Activated B cell treated with CpG ODN at 0.5 μM for 24 hours (primary cell): ENCODE measurements at regions not wholly inside any gene's neighbourhood (a gene's known extent, or its start where the extent isn't known, plus 50 kb on each side); places are given as distances from the start of the nearest gene placed in this dataset.

Experiments used
- ATAC-seq: fragments of 200-7000 bp; cut with Tn5 transposase; one replicate; pipeline ENCODE4 v1.10.0; 2021; ENCODE audit warnings: low read depth, mild to moderate bottlenecking, moderate library complexity
- CTCF ChIA-PET: fragments of 350-600 bp; sonication (Branson Sonifier 250); formaldehyde crosslinking; loops from one replicate; lab custom pipeline; 2021; ENCODE audit warnings: antibody characterized with exemption; lab: Charles Lee
- POLR2A ChIA-PET: fragments of 350-600 bp; sonication (Branson Sonifier 250); formaldehyde crosslinking; loops from one replicate; lab custom pipeline; 2021; ENCODE audit warnings: antibody characterized with exemption; lab: Charles Lee
- DNase-seq: peaks from one replicate; pipeline ENCODE4 v3.0.0; 2022
- H3K27ac Mint-ChIP-seq: one replicate; pipeline ENCODE4 v1.8.0; 2020; ENCODE audit warnings: mixed read lengths
- H3K27me3 Mint-ChIP-seq: one replicate; pipeline ENCODE4 v1.8.0; 2021; ENCODE audit warnings: mixed read lengths
- H3K36me3 Mint-ChIP-seq: one replicate; pipeline ENCODE4 v1.8.0; 2021; ENCODE audit warnings: low read depth, mixed read lengths
- H3K4me1 Mint-ChIP-seq: one replicate; pipeline ENCODE4 v1.8.0; 2021; ENCODE audit warnings: mixed read lengths
- H3K4me3 Mint-ChIP-seq: one replicate; pipeline ENCODE4 v1.8.0; 2020; ENCODE audit warnings: mild to moderate bottlenecking, mixed read lengths
- H3K9me3 Mint-ChIP-seq: one replicate; pipeline ENCODE4 v1.8.0; 2020; ENCODE audit warnings: mixed read lengths
- intact Hi-C: fragments of 100-400 bp; cut with micrococcal nuclease; formaldehyde crosslinking; loops from one replicate; pipeline ENCODE4 v1.15.1; 2024
- TF ChIP-seq, protein P1 (sequence below): fragments of 200-600 bp; IDR thresholded peaks from one replicate; pipeline ENCODE4 v1.8.0; 2022; ENCODE audit warnings: antibody characterized with exemption, mild to moderate bottlenecking

DNA sequence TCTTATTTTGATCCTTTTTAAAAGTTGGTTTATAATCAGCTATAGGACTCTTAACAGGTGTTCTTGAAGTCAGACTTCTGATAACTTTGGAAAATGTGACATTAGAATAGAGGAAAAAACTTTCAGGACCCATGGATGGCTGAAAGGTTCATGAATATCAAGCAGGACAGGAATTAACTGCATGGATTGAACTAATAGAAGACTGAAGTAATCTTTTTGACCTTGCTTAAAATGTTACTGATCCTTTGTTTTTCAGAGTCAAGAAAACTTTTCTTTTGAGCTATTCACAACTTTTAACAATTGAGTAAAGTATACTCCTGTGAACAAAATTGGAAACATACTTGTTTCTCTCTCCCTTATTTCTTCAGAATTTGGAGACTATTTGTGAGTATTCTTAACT is 79.2 kb downstream of the PLK2 start:
- TF ChIP-seq, protein P1, sequence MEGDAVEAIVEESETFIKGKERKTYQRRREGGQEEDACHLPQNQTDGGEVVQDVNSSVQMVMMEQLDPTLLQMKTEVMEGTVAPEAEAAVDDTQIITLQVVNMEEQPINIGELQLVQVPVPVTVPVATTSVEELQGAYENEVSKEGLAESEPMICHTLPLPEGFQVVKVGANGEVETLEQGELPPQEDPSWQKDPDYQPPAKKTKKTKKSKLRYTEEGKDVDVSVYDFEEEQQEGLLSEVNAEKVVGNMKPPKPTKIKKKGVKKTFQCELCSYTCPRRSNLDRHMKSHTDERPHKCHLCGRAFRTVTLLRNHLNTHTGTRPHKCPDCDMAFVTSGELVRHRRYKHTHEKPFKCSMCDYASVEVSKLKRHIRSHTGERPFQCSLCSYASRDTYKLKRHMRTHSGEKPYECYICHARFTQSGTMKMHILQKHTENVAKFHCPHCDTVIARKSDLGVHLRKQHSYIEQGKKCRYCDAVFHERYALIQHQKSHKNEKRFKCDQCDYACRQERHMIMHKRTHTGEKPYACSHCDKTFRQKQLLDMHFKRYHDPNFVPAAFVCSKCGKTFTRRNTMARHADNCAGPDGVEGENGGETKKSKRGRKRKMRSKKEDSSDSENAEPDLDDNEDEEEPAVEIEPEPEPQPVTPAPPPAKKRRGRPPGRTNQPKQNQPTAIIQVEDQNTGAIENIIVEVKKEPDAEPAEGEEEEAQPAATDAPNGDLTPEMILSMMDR = no peak
- Mint-ChIP-seq H3K27ac (no peak overlapping the region), H3K27me3 (no peaks in the 10 kb centered on the region), H3K4me3 (no peak overlapping the region), H3K36me3 (no peaks in the 10 kb centered on the region), H3K4me1 (no peaks in the 10 kb centered on the region), H3K9me3 (peaks cover 9% of the 10 kb centered on the region)
- no peak for DNase-seq
- no peak for ATAC-seq
- ChIA-PET POLR2A (no interaction called here), CTCF (no interaction called here)
- intact Hi-C loops = no loop called here

DNA sequence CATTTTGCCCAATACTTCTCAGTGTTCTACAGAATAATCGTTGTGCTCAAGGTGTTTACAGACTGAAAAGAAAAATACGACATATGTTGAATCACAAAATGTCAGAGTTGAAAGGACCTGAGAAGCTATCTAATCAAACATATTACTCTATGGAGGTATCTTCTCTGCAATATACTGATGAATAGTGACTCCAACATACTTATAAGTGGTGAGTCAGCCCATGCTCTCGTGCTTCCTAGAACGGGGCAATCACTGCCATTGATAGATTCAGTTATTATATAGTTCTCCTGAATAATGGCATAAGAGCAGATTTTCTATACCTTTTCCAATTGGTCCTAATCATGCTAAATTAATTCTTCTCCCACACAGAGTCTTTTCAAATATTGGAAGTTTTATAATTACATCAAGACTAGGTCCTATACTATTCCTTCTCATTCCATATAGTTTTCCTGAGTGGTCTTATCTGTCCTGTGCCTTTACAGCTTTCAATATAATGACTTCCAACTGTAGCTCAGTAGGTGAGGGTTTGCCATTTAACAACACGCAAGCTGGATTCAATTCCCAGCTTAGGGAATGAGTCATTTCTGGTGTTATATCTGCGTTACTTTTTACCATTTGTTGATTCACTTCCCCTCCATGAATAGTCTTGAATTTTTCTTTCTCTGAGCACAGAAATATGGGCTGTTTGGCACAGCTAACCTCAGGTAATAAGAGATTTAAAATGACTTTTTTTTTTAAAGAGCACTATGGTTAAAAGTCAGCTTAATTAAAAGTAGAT is 81.1 kb downstream of the PLK2 start:
- CTCF ChIA-PET = no interaction called here
- Mint-ChIP-seq H3K4me3 (no peak overlapping the region), H3K27me3 (no peaks in the 10 kb centered on the region), H3K27ac (no peak overlapping the region), H3K36me3 (no peaks in the 10 kb centered on the region), H3K4me1 (no peaks in the 10 kb centered on the region), H3K9me3 (peaks cover 9% of the 10 kb centered on the region)
- intact Hi-C loops = no loop called here
- POLR2A ChIA-PET = no interaction called here
- TF ChIP-seq, protein P1 = no peak
- DNase-seq = no peak
- no peak for ATAC-seq

DNA sequence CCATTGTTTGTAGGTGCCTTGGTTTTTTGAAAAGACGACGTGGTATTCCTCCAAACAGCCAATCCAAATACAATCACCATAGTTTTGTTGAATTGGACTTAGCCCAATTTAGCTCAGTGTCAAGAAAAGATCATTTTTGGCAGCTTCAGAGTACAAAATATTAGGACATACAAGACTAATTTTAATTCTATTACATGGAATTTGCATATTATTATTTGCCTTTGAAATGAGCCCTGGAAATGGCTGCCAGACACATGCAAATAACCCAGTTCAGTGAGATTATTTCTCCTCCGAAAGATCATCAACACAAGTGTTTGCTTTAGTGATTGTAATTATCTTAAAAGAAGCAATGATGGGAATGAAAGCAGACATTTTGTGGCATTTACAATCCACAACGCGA is 89.3 kb downstream of the PLK2 start:
- H3K4me1 Mint-ChIP-seq = no peaks in the 10 kb centered on the region
- H3K36me3 Mint-ChIP-seq = no peaks in the 10 kb centered on the region
- CTCF ChIA-PET = no interaction called here
- H3K27ac Mint-ChIP-seq = no peak overlapping the region
- ATAC-seq = no peak
- DNase-seq = no peak
- H3K27me3 Mint-ChIP-seq = no peaks in the 10 kb centered on the region
- intact Hi-C loops = no loop called here
- H3K4me3 Mint-ChIP-seq = no peak overlapping the region
- POLR2A ChIA-PET = no interaction called here
- H3K9me3 Mint-ChIP-seq = no peaks in the 10 kb centered on the region
- TF ChIP-seq, protein P1 = no peak

DNA sequence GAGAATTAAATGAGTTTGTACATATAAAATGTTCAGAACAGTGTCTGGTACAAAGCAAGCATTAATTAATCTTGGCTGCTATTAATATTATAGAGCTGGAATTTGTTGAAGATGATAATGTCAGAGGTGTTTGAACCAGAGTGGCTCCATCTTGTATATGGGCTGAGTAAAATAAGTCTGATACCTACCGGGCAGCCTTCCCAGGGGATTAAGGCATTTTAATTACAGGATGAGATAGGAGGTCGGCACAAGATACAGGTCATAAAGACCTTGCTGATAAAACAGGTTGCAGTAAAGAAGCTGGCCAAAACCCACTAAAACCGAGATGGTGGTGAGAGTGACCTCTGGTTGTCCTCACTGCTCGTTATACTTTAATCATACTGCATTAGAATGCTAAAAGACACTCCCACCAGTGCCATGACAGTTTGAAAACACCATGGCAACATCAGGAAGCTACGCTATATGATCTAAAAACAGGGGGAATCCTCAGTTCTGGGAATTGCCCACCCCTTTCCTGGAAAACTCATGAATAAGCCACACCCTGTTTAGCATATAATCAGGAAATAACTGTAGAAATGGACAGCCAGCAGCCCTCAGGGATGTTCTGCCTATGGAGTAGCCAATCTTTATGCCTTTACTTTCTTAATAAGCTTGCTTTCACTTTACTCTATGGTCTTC is 90.2 kb downstream of the PLK2 start:
- TF ChIP-seq, protein P1 = no peak
- DNase-seq (no peak), ATAC-seq (no peak)
- CTCF ChIA-PET = no interaction called here
- POLR2A ChIA-PET = no interaction called here
- Mint-ChIP-seq H3K4me3 (no peak overlapping the region), H3K27ac (no peak overlapping the region), H3K9me3 (no peaks in the 10 kb centered on the region), H3K36me3 (no peaks in the 10 kb centered on the region), H3K27me3 (no peaks in the 10 kb centered on the region), H3K4me1 (no peaks in the 10 kb centered on the region)
- intact Hi-C loops = no loop called here

DNA sequence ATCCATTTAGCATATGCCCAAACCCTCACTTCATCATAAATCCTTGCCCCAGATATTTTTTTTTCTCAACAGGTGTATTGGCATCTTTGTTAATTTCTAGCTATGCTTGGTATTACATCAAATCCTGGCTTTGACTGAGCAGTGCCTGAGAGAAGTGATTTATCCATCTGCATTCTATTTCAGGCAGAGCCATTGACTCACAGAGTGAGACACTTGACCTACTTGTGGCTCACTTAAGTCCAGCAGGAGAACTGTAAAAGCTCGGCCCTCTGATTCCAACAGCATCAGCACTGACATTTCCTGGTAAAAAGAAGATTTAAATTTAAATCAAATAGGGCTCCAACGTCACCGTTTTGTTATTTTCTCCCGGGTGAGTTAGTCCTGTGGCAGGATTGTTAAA is 93.4 kb downstream of the PLK2 start:
- Mint-ChIP-seq H3K36me3 (no peaks in the 10 kb centered on the region), H3K4me3 (no peak overlapping the region), H3K27me3 (no peaks in the 10 kb centered on the region), H3K27ac (no peak overlapping the region), H3K4me1 (no peaks in the 10 kb centered on the region), H3K9me3 (no peaks in the 10 kb centered on the region)
- ChIA-PET POLR2A (no interaction called here), CTCF (no interaction called here)
- DNase-seq (no peak), ATAC-seq (no peak)
- TF ChIP-seq, protein P1 = no peak
- intact Hi-C loops = no loop called here
